NB4 (cell line): ENCODE measurements at regions not wholly inside any gene's neighbourhood (a gene's known extent, or its start where the extent isn't known, plus 50 kb on each side); places are given as distances from the start of the nearest gene placed in this dataset.

Experiments
- CTCF ChIP-seq: IDR thresholded peaks from one replicate; pipeline ENCODE4 v1.5.1; 2012; ENCODE audit warnings: low read depth, low read length
- MYC ChIP-seq: IDR thresholded peaks from 2 replicates; pipeline ENCODE4 v1.6.1; 2011; ENCODE audit warnings: low read depth, low read length
- POLR2A ChIP-seq: IDR thresholded peaks from 2 replicates; pipeline ENCODE4 v1.6.1; 2011; ENCODE audit warnings: mild to moderate bottlenecking; ENCODE audit not compliant: insufficient read length; ENCODE audit errors: extremely low read depth
- TF ChIP-seq, protein P1 (sequence below): IDR thresholded peaks from 2 replicates; pipeline ENCODE4 v1.6.1; 2011; ENCODE audit warnings: low read depth, low read length

- TF ChIP-seq CTCF (no peak), POLR2A (no peak), MYC (no peak)
- TF ChIP-seq, protein P1, sequence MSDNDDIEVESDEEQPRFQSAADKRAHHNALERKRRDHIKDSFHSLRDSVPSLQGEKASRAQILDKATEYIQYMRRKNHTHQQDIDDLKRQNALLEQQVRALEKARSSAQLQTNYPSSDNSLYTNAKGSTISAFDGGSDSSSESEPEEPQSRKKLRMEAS = no peak
These were observed 144.4 kb upstream of the RADX start for GRCh38 chrX:106467422-106467821.
